ENCODE measurements at regions not wholly inside any gene's neighbourhood (a gene's known extent, or its start where the extent isn't known, plus 50 kb on each side); places are given as distances from the start of the nearest gene placed in this dataset.

GRCh38 chr2:221120643-221121042 lies 451.5 kb downstream of the EPHA4 start:
- no peak for DNase-seq (ENCODE audit: extremely low read depth, low read depth)
- TF ChIP-seq CTCF (IDR thresholded peaks at IDR 0.05; ENCODE audit: low read depth, low read length, missing control alignments), result no peak
- no peak overlapping the region for H3K4me3 ChIP-seq (replicated peaks; ENCODE audit: low read depth, low read length)

- H3K4me3 ChIP-seq (replicated peaks; ENCODE audit: low read depth, low read length), result no peak overlapping the region
- TF ChIP-seq CTCF (IDR thresholded peaks at IDR 0.05; ENCODE audit: low read depth, low read length, missing control alignments), result no peak
- no peak for DNase-seq (ENCODE audit: extremely low read depth, low read depth)
Observed at GRCh38 chr2:221123396-221123795, 448.7 kb downstream of the EPHA4 start.

GRCh38 chr2:221124532-221125240 lies 447.4 kb downstream of the EPHA4 start:
- no peak for DNase-seq (ENCODE audit: extremely low read depth, low read depth)
- no peak overlapping the region for H3K4me3 ChIP-seq (replicated peaks; ENCODE audit: low read depth, low read length)
- TF ChIP-seq CTCF (IDR thresholded peaks at IDR 0.05; ENCODE audit: low read depth, low read length, missing control alignments), result no peak

- TF ChIP-seq CTCF (IDR thresholded peaks at IDR 0.05; ENCODE audit: low read depth, low read length, missing control alignments), result no peak
- DNase-seq (ENCODE audit: extremely low read depth, low read depth), result no peak
- no peak overlapping the region for H3K4me3 ChIP-seq (replicated peaks; ENCODE audit: low read depth, low read length)
Observed at GRCh38 chr2:221125691-221126090, 446.4 kb downstream of the EPHA4 start.

- no peak overlapping the region for H3K4me3 ChIP-seq (replicated peaks; ENCODE audit: low read depth, low read length)
- no peak for TF ChIP-seq CTCF (IDR thresholded peaks at IDR 0.05; ENCODE audit: low read depth, low read length, missing control alignments)
- DNase-seq (ENCODE audit: extremely low read depth, low read depth), result no peak
Observed at GRCh38 chr2:221129657-221130056, 442.4 kb downstream of the EPHA4 start.

GRCh38 chr2:221130431-221130830 lies 441.7 kb downstream of the EPHA4 start:
- no peak for TF ChIP-seq CTCF (IDR thresholded peaks at IDR 0.05; ENCODE audit: low read depth, low read length, missing control alignments)
- DNase-seq (ENCODE audit: extremely low read depth, low read depth), result no peak
- no peak overlapping the region for H3K4me3 ChIP-seq (replicated peaks; ENCODE audit: low read depth, low read length)

GRCh38 chr2:221133941-221134340 lies 438.2 kb downstream of the EPHA4 start:
- TF ChIP-seq CTCF (IDR thresholded peaks at IDR 0.05; ENCODE audit: low read depth, low read length, missing control alignments), result no peak
- no peak overlapping the region for H3K4me3 ChIP-seq (replicated peaks; ENCODE audit: low read depth, low read length)
- DNase-seq (ENCODE audit: extremely low read depth, low read depth), result no peak

Measured in HFF-Myc (cell line).